HEK293 (cell line): ENCODE measurements at regions not wholly inside any gene's neighbourhood (a gene's known extent, or its start where the extent isn't known, plus 50 kb on each side); places are given as distances from the start of the nearest gene placed in this dataset.

Experiments used
- CTCF ChIA-PET: fragments of 350-600 bp; formaldehyde crosslinking; extraction: SDS; loops from one replicate; lab custom pipeline; 2021; ENCODE audit warnings: antibody characterized with exemption; lab: Yijun Ruan, JAX
- POLR2A ChIA-PET: fragments of 300-600 bp; formaldehyde crosslinking; extraction: SDS; loops from one replicate; lab custom pipeline; 2020; ENCODE audit warnings: antibody characterized with exemption, inconsistent platforms; lab: Yijun Ruan, JAX
- H3K27ac ChIP-seq: fragments of 200-500 bp; sonication (Bioruptor generic); 2 replicates; pipeline ENCODE4 v1.5.1; 2014; ENCODE audit warnings: low read depth, low read length, control low read depth, inconsistent platforms; ENCODE audit errors: extremely low read depth
- H3K36me3 ChIP-seq, 2 experiments: fragments of 200-500 bp in 1 of 2; sonication (Bioruptor generic) in 1 of 2; 1 replicate in 1 of 2; 2 replicates in 1 of 2; pipeline ENCODE4 v1.5.1; 2014 to 2017; ENCODE audit warnings: inconsistent platforms in 2 of 2, low read length in 2 of 2; ENCODE audit not compliant: control insufficient read depth in 2 of 2, insufficient read depth in 1 of 2
- H3K4me1 ChIP-seq: fragments of 200-500 bp; sonication (Bioruptor generic); 2 replicates; pipeline ENCODE4 v1.5.1; 2014; ENCODE audit warnings: mild to moderate bottlenecking, low read length, inconsistent platforms; ENCODE audit not compliant: control insufficient read depth, insufficient read depth
- H3K4me3 ChIP-seq: 2 replicates; pipeline ENCODE4 v1.5.1; 2011; ENCODE audit warnings: low read depth, mild to moderate bottlenecking, control low read depth, low read length, moderate library complexity
- H3K9me3 ChIP-seq: fragments of 200-500 bp; sonication (Bioruptor generic); 2 replicates; pipeline ENCODE4 v1.5.1; 2014; ENCODE audit warnings: low read depth, low read length, inconsistent platforms; ENCODE audit not compliant: control insufficient read depth, insufficient read depth
- KLF1 ChIP-seq: fragments of 450-650 bp; formaldehyde crosslinking; IDR thresholded peaks from 2 replicates; pipeline ENCODE4 v1.5.1; 2016; ENCODE audit warnings: missing biosample characterization, missing genetic modification characterization
- SCRT2 ChIP-seq: fragments of 450-650 bp; formaldehyde crosslinking; IDR thresholded peaks from 2 replicates; pipeline ENCODE4 v1.5.1; 2016; ENCODE audit warnings: missing biosample characterization, missing genetic modification characterization
- TRIM28 ChIP-seq: IDR thresholded peaks from 2 replicates; pipeline ENCODE4 v1.6.1; 2011; ENCODE audit warnings: low read length, control low read depth, borderline replicate concordance
- WT1 ChIP-seq: fragments of 450-650 bp; formaldehyde crosslinking; IDR thresholded peaks from 2 replicates; pipeline ENCODE4 v1.5.1; 2016; ENCODE audit warnings: missing biosample characterization, missing genetic modification characterization
- ZBTB7A ChIP-seq: fragments of 450-650 bp; formaldehyde crosslinking; IDR thresholded peaks from 2 replicates; pipeline ENCODE4 v1.5.1; 2016; ENCODE audit warnings: low read depth, missing biosample characterization, missing genetic modification characterization
- ZNF10 ChIP-seq: fragments of 450-650 bp; formaldehyde crosslinking; IDR thresholded peaks from 2 replicates; pipeline ENCODE4 v1.5.1; 2017; ENCODE audit warnings: missing biosample characterization, missing genetic modification characterization
- ZNF112 ChIP-seq: fragments of 450-650 bp; formaldehyde crosslinking; IDR thresholded peaks from 2 replicates; pipeline ENCODE4 v1.5.0; 2017; ENCODE audit warnings: missing biosample characterization, missing genetic modification characterization
- ZNF114 ChIP-seq: fragments of 450-650 bp; formaldehyde crosslinking; IDR thresholded peaks from 2 replicates; pipeline ENCODE4 v1.5.0; 2017; ENCODE audit warnings: missing biosample characterization, missing genetic modification characterization
- ZNF146 ChIP-seq: fragments of 450-650 bp; formaldehyde crosslinking; IDR thresholded peaks from 2 replicates; pipeline ENCODE4 v1.5.1; 2016; ENCODE audit warnings: missing biosample characterization, missing genetic modification characterization
- ZNF175 ChIP-seq: fragments of 450-650 bp; formaldehyde crosslinking; IDR thresholded peaks from 2 replicates; pipeline ENCODE4 v1.5.1; 2016; ENCODE audit warnings: missing biosample characterization, missing genetic modification characterization
- ZNF214 ChIP-seq: fragments of 450-650 bp; formaldehyde crosslinking; IDR thresholded peaks from 2 replicates; pipeline ENCODE4 v1.5.1; 2017; ENCODE audit warnings: missing biosample characterization, mild to moderate bottlenecking, missing genetic modification characterization, borderline replicate concordance
- ZNF239 ChIP-seq: fragments of 450-650 bp; formaldehyde crosslinking; IDR thresholded peaks from 2 replicates; pipeline ENCODE4 v1.5.1; 2016; ENCODE audit warnings: missing biosample characterization, missing genetic modification characterization
- ZNF335 ChIP-seq: fragments of 450-650 bp; formaldehyde crosslinking; conservative IDR thresholded peaks from 2 replicates; pipeline ENCODE4 v1.5.1; 2016; ENCODE audit warnings: missing biosample characterization, missing genetic modification characterization
- ZNF398 ChIP-seq: fragments of 450-650 bp; formaldehyde crosslinking; IDR thresholded peaks from 2 replicates; pipeline ENCODE4 v1.5.1; 2017; ENCODE audit warnings: missing biosample characterization, missing genetic modification characterization
- ZNF623 ChIP-seq: fragments of 450-650 bp; formaldehyde crosslinking; IDR thresholded peaks from 2 replicates; pipeline ENCODE4 v1.5.1; 2016; ENCODE audit warnings: missing biosample characterization, missing genetic modification characterization
- ZNF664 ChIP-seq: fragments of 450-650 bp; formaldehyde crosslinking; IDR thresholded peaks from 2 replicates; pipeline ENCODE4 v1.5.1; 2016; ENCODE audit warnings: missing biosample characterization, missing genetic modification characterization
- ZNF701 ChIP-seq: fragments of 450-650 bp; formaldehyde crosslinking; IDR thresholded peaks from 2 replicates; pipeline ENCODE4 v1.5.1; 2016; ENCODE audit warnings: missing biosample characterization, missing genetic modification characterization
- TF ChIP-seq, protein P1 (sequence below): IDR thresholded peaks from 2 replicates; pipeline ENCODE4 v1.6.1; 2011; ENCODE audit warnings: mild to moderate bottlenecking, low read depth, low read length, borderline replicate concordance
- TF ChIP-seq, protein P2 (sequence below): sonication (generic); formaldehyde crosslinking; IDR thresholded peaks from 2 replicates; pipeline ENCODE4 v1.8.1; 2022; ENCODE audit warnings: mild to moderate bottlenecking, moderate library complexity, missing genetic modification reagents
- TF ChIP-seq, protein P3 (sequence below): fragments of 450-650 bp; formaldehyde crosslinking; IDR thresholded peaks from 2 replicates; pipeline ENCODE4 v1.5.1; 2016; ENCODE audit warnings: missing biosample characterization, missing genetic modification characterization

DNA sequence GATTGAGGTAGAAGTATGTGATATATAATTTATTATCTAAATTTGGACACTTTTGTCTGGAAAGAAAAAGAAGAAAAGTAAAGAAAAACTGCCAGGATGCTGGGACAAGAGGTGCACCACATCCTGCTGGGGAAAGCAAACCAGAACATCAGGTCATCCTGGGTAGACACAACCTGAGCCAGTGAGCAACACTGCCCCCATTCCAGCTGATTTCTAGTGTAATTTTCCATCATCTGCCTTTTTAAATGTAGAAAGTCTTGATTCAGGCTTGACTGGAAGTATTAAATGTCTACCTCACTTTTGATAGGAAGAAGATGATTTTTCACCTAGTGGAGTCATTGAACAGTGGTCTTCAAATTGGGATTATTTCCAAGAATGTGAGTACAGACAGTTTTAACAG lies 1164.5 kb upstream of the CITED2 start (continued):
- TF ChIP-seq, protein P1, sequence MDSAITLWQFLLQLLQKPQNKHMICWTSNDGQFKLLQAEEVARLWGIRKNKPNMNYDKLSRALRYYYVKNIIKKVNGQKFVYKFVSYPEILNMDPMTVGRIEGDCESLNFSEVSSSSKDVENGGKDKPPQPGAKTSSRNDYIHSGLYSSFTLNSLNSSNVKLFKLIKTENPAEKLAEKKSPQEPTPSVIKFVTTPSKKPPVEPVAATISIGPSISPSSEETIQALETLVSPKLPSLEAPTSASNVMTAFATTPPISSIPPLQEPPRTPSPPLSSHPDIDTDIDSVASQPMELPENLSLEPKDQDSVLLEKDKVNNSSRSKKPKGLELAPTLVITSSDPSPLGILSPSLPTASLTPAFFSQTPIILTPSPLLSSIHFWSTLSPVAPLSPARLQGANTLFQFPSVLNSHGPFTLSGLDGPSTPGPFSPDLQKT = no peak
- TF ChIP-seq ZNF112 (tag by site-specific recombination) = no peak
- no peak for TF ChIP-seq ZNF335 (tag by site-specific recombination)

GRCh38 chr6:140537834-140538705 lies 1163.6 kb upstream of the CITED2 start:
- Histone ChIP-seq H3K4me1 (no peaks in the 10 kb centered on the region), H3K36me3 (no peaks in the 10 kb centered on the region), H3K27ac (no peak overlapping the region), H3K4me3 (peak overlapping the region; percentile 7; the same call in 1 of the 2 replicates), H3K9me3 (no peaks in the 10 kb centered on the region)
- POLR2A ChIA-PET = no interaction called here
- TF ChIP-seq ZNF214 = no peak
- no peak for TF ChIP-seq ZNF114 (tag by site-specific recombination)
- 0 out of 2 replicates have a peak, but pooled peaks have one; percentile 34 for TF ChIP-seq TRIM28
- no peak for TF ChIP-seq ZNF701 (tag by site-specific recombination)
- peak; percentile 65 for TF ChIP-seq ZNF335 (tag by site-specific recombination)
- CTCF ChIA-PET = interaction anchor here (0.6 to 0.7 kb wide), 2 partner anchors 8 to 967 kb away, joined by 3 read pairs; no protein-coding TSS in a partner anchor

- Histone ChIP-seq H3K4me1 (no peaks in the 10 kb centered on the region), H3K36me3 (no peaks in the 10 kb centered on the region), H3K4me3 (no peak overlapping the region), H3K27ac (no peak overlapping the region), H3K9me3 (no peaks in the 10 kb centered on the region)
- TF ChIP-seq ZBTB7A = no peak
- ChIA-PET CTCF (no interaction called here), POLR2A (no interaction called here)
Measured at GRCh38 chr6:140537211-140537610, 1162.8 kb upstream of the CITED2 start.

DNA sequence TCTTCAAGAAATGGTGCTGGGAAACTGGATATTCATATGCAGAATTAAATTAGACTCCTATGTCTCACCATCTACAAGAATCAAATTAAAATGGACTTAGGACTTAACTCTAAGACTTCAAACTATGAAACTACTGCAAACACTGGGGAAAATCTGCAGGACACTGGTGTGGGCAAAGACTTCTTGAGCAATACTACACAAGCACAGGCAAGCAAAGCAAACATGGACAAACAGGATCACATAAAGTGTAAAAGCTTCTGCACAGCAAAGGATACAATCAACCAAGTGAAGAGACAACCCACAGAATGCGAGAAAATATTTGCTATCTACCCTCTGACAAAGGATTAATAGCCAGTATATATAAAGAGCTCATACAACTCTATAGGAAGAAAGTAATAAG lies 1161.1 kb upstream of the CITED2 start:
- Histone ChIP-seq H3K9me3 (no peaks in the 10 kb centered on the region), H3K36me3 (no peaks in the 10 kb centered on the region), H3K4me1 (no peaks in the 10 kb centered on the region), H3K27ac (no peak overlapping the region), H3K4me3 (no peak overlapping the region)
- TF ChIP-seq KLF1 (tag by site-specific recombination) (no peak), SCRT2 (no peak), ZNF175 (tag by site-specific recombination) (no peak), ZNF10 (tag by site-specific recombination) (no peak), ZBTB7A (no peak), ZNF664 (tag by site-specific recombination) (no peak), ZNF398 (tag by site-specific recombination) (no peak), ZNF239 (no peak), ZNF146 (no peak), WT1 (tag by site-specific recombination) (no peak), ZNF623 (tag by site-specific recombination) (no peak)
- TF ChIP-seq, protein P2, sequence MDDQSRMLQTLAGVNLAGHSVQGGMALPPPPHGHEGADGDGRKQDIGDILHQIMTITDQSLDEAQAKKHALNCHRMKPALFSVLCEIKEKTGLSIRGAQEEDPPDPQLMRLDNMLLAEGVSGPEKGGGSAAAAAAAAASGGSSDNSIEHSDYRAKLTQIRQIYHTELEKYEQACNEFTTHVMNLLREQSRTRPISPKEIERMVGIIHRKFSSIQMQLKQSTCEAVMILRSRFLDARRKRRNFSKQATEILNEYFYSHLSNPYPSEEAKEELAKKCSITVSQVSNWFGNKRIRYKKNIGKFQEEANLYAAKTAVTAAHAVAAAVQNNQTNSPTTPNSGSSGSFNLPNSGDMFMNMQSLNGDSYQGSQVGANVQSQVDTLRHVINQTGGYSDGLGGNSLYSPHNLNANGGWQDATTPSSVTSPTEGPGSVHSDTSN (CRISPR knock-in tag) = no peak
- TF ChIP-seq, protein P3, sequence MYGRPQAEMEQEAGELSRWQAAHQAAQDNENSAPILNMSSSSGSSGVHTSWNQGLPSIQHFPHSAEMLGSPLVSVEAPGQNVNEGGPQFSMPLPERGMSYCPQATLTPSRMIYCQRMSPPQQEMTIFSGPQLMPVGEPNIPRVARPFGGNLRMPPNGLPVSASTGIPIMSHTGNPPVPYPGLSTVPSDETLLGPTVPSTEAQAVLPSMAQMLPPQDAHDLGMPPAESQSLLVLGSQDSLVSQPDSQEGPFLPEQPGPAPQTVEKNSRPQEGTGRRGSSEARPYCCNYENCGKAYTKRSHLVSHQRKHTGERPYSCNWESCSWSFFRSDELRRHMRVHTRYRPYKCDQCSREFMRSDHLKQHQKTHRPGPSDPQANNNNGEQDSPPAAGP (tag by site-specific recombination) = no peak
- CTCF ChIA-PET = interaction anchor here (0.6 kb wide), 2 partner anchors 76 to 1161 kb away, joined by 3 read pairs; partner anchors contain the start of gene CITED2
- POLR2A ChIA-PET = no interaction called here
